RPMI8226 (cell line): ENCODE measurements at regions not wholly inside any gene's neighbourhood (a gene's known extent, or its start where the extent isn't known, plus 50 kb on each side); places are given as distances from the start of the nearest gene placed in this dataset.

ENCODE experiments used
- DNase-seq: peaks from one replicate; pipeline ENCODE4 v3.0.0-alpha.2; 2015

GRCh38 chrX:109843963-109844751 is 111.1 kb upstream of the ACSL4 start:
- peak; percentile 7 for DNase-seq

- no peak for DNase-seq
Observed at GRCh38 chrX:109844986-109845385, 111.9 kb upstream of the ACSL4 start.

GRCh38 chrX:109845996-109846395 is 112.9 kb upstream of the ACSL4 start:
- DNase-seq: no peak

- DNase-seq: no peak
Observed at GRCh38 chrX:109847257-109848187, 114.5 kb upstream of the ACSL4 start.

GRCh38 chrX:109848461-109849050 is 115.5 kb upstream of the ACSL4 start:
- DNase-seq: no peak

GRCh38 chrX:109854096-109854495 is 121.0 kb upstream of the ACSL4 start:
- no peak for DNase-seq

- DNase-seq: no peak
Observed at GRCh38 chrX:109855501-109855900, 122.4 kb upstream of the ACSL4 start.

- peak; percentile 37 for DNase-seq
Observed at GRCh38 chrX:109856974-109857373, 123.9 kb upstream of the ACSL4 start.

- no peak for DNase-seq
Observed at GRCh38 chrX:109857584-109858228, 124.6 kb upstream of the ACSL4 start.

GRCh38 chrX:109858602-109859341 is 125.7 kb upstream of the ACSL4 start:
- no peak for DNase-seq

- no peak for DNase-seq
Observed at GRCh38 chrX:109859651-109860050, 126.6 kb upstream of the ACSL4 start.

- DNase-seq: no peak
Observed at GRCh38 chrX:109862433-109862832, 129.4 kb upstream of the ACSL4 start.

GRCh38 chrX:109863811-109864210 is 130.8 kb upstream of the ACSL4 start:
- DNase-seq: no peak

GRCh38 chrX:109871121-109871888 is 131.6 kb upstream of the TMEM164 start:
- DNase-seq: no peak

GRCh38 chrX:109872021-109872732 is 130.7 kb upstream of the TMEM164 start:
- DNase-seq: no peak

GRCh38 chrX:109873574-109873973 is 129.3 kb upstream of the TMEM164 start:
- no peak for DNase-seq

GRCh38 chrX:109873983-109874382 is 128.9 kb upstream of the TMEM164 start:
- no peak for DNase-seq

- no peak for DNase-seq
Observed at GRCh38 chrX:109874548-109874947, 128.4 kb upstream of the TMEM164 start.

- no peak for DNase-seq
Observed at GRCh38 chrX:109875831-109876230, 127.1 kb upstream of the TMEM164 start.

GRCh38 chrX:109878236-109878635 is 124.7 kb upstream of the TMEM164 start:
- no peak for DNase-seq

GRCh38 chrX:109879991-109880390 is 122.9 kb upstream of the TMEM164 start:
- no peak for DNase-seq
